H1 (cell line): ENCODE measurements at regions not wholly inside any gene's neighbourhood (a gene's known extent, or its start where the extent isn't known, plus 50 kb on each side); places are given as distances from the start of the nearest gene placed in this dataset.

Experiments used
- CTCF ChIA-PET: fragments of 300-600 bp; sonication (Branson Sonifier 250); formaldehyde crosslinking; loops from one replicate; lab custom pipeline; 2021; ENCODE audit not compliant: partially characterized antibody; lab: Charles Lee
- POLR2A ChIA-PET: fragments of 300-600 bp; sonication (Branson Sonifier 250); formaldehyde crosslinking; loops from one replicate; lab custom pipeline; 2021; ENCODE audit warnings: inconsistent platforms; ENCODE audit not compliant: partially characterized antibody; lab: Charles Lee
- DNase-seq, 2 experiments: peaks; one replicate each; pipeline versions ENCODE4 v3.0.0 to v3.0.0-alpha.2; 2010 to 2022; ENCODE audit warnings: low spot score in 2 of 2, low read depth in 1 of 2, mixed read lengths in 1 of 2
- FAIRE-seq: peaks from 2 replicates; lab custom pipeline; 2011; peaks lifted over from hg19 to GRCh38; lab: Jason Lieb, UNC
- H2AFZ ChIP-seq: 2 replicates; pipeline ENCODE4 v1.8.1; 2012; ENCODE audit warnings: low read length, inconsistent platforms
- H2AK5ac ChIP-seq: 2 replicates; pipeline ENCODE4 v1.6.1; 2013; ENCODE audit warnings: low read depth, low read length
- H2BK120ac ChIP-seq: replicated peaks from 2 replicates; pipeline ENCODE3; 2013; ENCODE audit warnings: low read depth, low read length, inconsistent platforms
- H2BK12ac ChIP-seq: 2 replicates; pipeline ENCODE4 v1.6.1; 2013; ENCODE audit warnings: low read depth, low read length
- H2BK15ac ChIP-seq: 2 replicates; pipeline ENCODE4 v1.6.1; 2013; ENCODE audit warnings: low read length
- H2BK20ac ChIP-seq: 2 replicates; pipeline ENCODE4 v1.6.1; 2013; ENCODE audit warnings: low read length
- H2BK5ac ChIP-seq: 2 replicates; pipeline ENCODE4 v1.6.1; 2013; ENCODE audit warnings: low read depth, low read length
- H3K14ac ChIP-seq: 2 replicates; pipeline ENCODE4 v1.6.1; 2013; ENCODE audit warnings: inconsistent platforms; ENCODE audit not compliant: insufficient read length
- H3K18ac ChIP-seq: 2 replicates; pipeline ENCODE4 v1.6.1; 2013; ENCODE audit warnings: low read length; ENCODE audit errors: extremely low read depth
- H3K23ac ChIP-seq: 2 replicates; pipeline ENCODE4 v1.6.1; 2013; ENCODE audit warnings: inconsistent platforms; ENCODE audit not compliant: insufficient read length
- H3K23me2 ChIP-seq: 2 replicates; pipeline ENCODE4 v1.6.1; 2013; ENCODE audit warnings: low read depth, low read length
- H3K27ac ChIP-seq: 2 replicates; pipeline ENCODE4 v1.6.1; 2011; ENCODE audit warnings: low read depth, low read length, inconsistent platforms
- H3K27me3 ChIP-seq, 4 experiments: replicated peaks in 1 of 4; 1 replicate in 1 of 4; 2 replicates in 3 of 4; pipeline versions ENCODE4 v1.6.1 to v1.8.1; 2011 to 2013; ENCODE audit warnings: low read length in 3 of 4, mild to moderate bottlenecking in 3 of 4, inconsistent platforms in 2 of 4, mixed read lengths in 2 of 4, moderate library complexity in 1 of 4; ENCODE audit not compliant: control insufficient read depth in 3 of 4, insufficient read depth in 3 of 4; ENCODE audit errors: extremely low read depth in 1 of 4
- H3K36me3 ChIP-seq, 4 experiments: 2 replicates each; pipeline versions ENCODE4 v1.6.1 to v1.8.1; 2011 to 2013; ENCODE audit warnings: mild to moderate bottlenecking in 4 of 4, low read length in 3 of 4, moderate library complexity in 2 of 4, control low read depth in 1 of 4, inconsistent platforms in 1 of 4; ENCODE audit not compliant: insufficient read depth in 4 of 4, control insufficient read depth in 2 of 4
- H3K4ac ChIP-seq: replicated peaks from 2 replicates; pipeline ENCODE3; 2013; ENCODE audit warnings: low read length, low read depth, mixed read lengths, inconsistent platforms; ENCODE audit not compliant: insufficient read length
- H3K4me1 ChIP-seq, 4 experiments: replicated peaks in 1 of 4; 1 replicate in 1 of 4; 2 replicates in 3 of 4; pipeline versions ENCODE4 v1.6.1 to v1.8.1; 2011 to 2013; ENCODE audit warnings: low read length in 3 of 4, inconsistent platforms in 2 of 4, mixed read lengths in 1 of 4; ENCODE audit not compliant: insufficient read depth in 4 of 4, control insufficient read depth in 3 of 4
- H3K4me2 ChIP-seq, 2 experiments: 2 replicates each; pipeline versions ENCODE4 v1.6.1 to v1.8.1; 2011 to 2013; ENCODE audit warnings: low read depth in 2 of 2, low read length in 2 of 2, control low read depth in 1 of 2, inconsistent platforms in 1 of 2, mild to moderate bottlenecking in 1 of 2; ENCODE audit not compliant: insufficient read depth in 1 of 2
- H3K4me3 ChIP-seq, 4 experiments: fragments of 200-600, 300-600 bp in 1 of 4; sonication (generic), shearing (Covaris generic), sonication (Bioruptor Twin) in 1 of 4; 2 replicates each; pipeline versions ENCODE4 v1.5.1 to v1.8.1; 2011 to 2016; ENCODE audit warnings: low read length in 4 of 4, low read depth in 3 of 4, control low read depth in 2 of 4, inconsistent platforms in 2 of 4, mild to moderate bottlenecking in 2 of 4, mixed read lengths in 1 of 4, moderate library complexity in 1 of 4; ENCODE audit not compliant: insufficient read depth in 2 of 4; ENCODE audit errors: extremely low read depth in 1 of 4
- H3K56ac ChIP-seq: replicated peaks from 2 replicates; pipeline ENCODE3; 2013; ENCODE audit warnings: low read depth, mild to moderate bottlenecking, mixed read lengths, low read length, inconsistent platforms; ENCODE audit not compliant: insufficient read length
- H3K79me1 ChIP-seq: 2 replicates; pipeline ENCODE4 v1.6.1; 2013; ENCODE audit warnings: low read depth, low read length, control low read depth
- H3K79me2 ChIP-seq, 2 experiments: 2 replicates each; pipeline versions ENCODE4 v1.6.1 to v1.8.1; 2012 to 2013; ENCODE audit warnings: low read length in 2 of 2, mild to moderate bottlenecking in 2 of 2, inconsistent platforms in 1 of 2; ENCODE audit not compliant: insufficient read depth in 2 of 2, control insufficient read depth in 1 of 2
- H3K9ac ChIP-seq, 4 experiments: replicated peaks in 1 of 4; 1 replicate in 1 of 4; 2 replicates in 3 of 4; pipeline versions ENCODE4 v1.6.1 to v1.8.1; 2011 to 2013; ENCODE audit warnings: low read depth in 3 of 4, low read length in 3 of 4, control low read depth in 2 of 4, mild to moderate bottlenecking in 2 of 4, moderate library complexity in 2 of 4, inconsistent platforms in 1 of 4; ENCODE audit errors: extremely low read depth in 1 of 4
- H3K9me3 ChIP-seq, 2 experiments: 2 replicates each; pipeline versions ENCODE4 v1.6.1 to v1.8.1; 2012 to 2013; ENCODE audit warnings: mild to moderate bottlenecking in 2 of 2, moderate library complexity in 2 of 2, control low read depth in 1 of 2, inconsistent platforms in 1 of 2, low read depth in 1 of 2, low read length in 1 of 2, mixed read lengths in 1 of 2; ENCODE audit not compliant: insufficient read depth in 2 of 2
- H4K20me1 ChIP-seq, 2 experiments: replicated peaks in 1 of 2; 2 replicates each; pipeline versions ENCODE3 to v1.8.1; 2011 to 2013; ENCODE audit warnings: inconsistent platforms in 2 of 2, low read length in 2 of 2, mild to moderate bottlenecking in 1 of 2; ENCODE audit not compliant: insufficient read depth in 2 of 2, control insufficient read depth in 1 of 2
- H4K5ac ChIP-seq: 2 replicates; pipeline ENCODE4 v1.6.1; 2013; ENCODE audit warnings: low read length, low read depth, mixed read lengths, inconsistent platforms; ENCODE audit not compliant: insufficient read length
- H4K8ac ChIP-seq: 2 replicates; pipeline ENCODE4 v1.8.0; 2013; ENCODE audit warnings: mild to moderate bottlenecking, moderate library complexity, low read length, inconsistent platforms; ENCODE audit not compliant: insufficient read depth; ENCODE audit errors: extremely low read depth
- H4K91ac ChIP-seq: replicated peaks from 2 replicates; pipeline ENCODE3; 2013; ENCODE audit warnings: low read length, mixed read lengths, inconsistent platforms; ENCODE audit not compliant: insufficient read length
- ASH2L ChIP-seq: fragments of 200-600, 300-600 bp; sonication (generic); IDR thresholded peaks from one replicate; pipeline ENCODE4 v1.7.1; 2017; ENCODE audit warnings: low read length
- ATF2 ChIP-seq: IDR thresholded peaks from 2 replicates; pipeline ENCODE4 v1.6.1; 2012; ENCODE audit warnings: low read length, inconsistent platforms
- EZH2 ChIP-seq: fragments of 200-600 bp; sonication (generic); IDR thresholded peaks from 2 replicates; pipeline ENCODE4 v1.7.1; 2012; ENCODE audit warnings: low read depth, mild to moderate bottlenecking, moderate library complexity, low read length, inconsistent platforms; ENCODE audit not compliant: severe bottlenecking
- FOSL1 ChIP-seq: IDR thresholded peaks from 2 replicates; pipeline ENCODE4 v1.6.1; 2011; ENCODE audit warnings: mild to moderate bottlenecking, low read depth, low read length, moderate library complexity; ENCODE audit not compliant: insufficient read depth
- HDAC6 ChIP-seq: IDR thresholded peaks from one replicate; pipeline ENCODE4 v1.7.1; 2012; ENCODE audit warnings: low read depth, mild to moderate bottlenecking, inconsistent platforms, low read length, moderate library complexity
- KDM1A ChIP-seq: fragments of 200-600, 300-600 bp; sonication (generic); IDR thresholded peaks from 2 replicates; pipeline ENCODE4 v1.7.1; 2016; ENCODE audit warnings: mild to moderate bottlenecking, low read length, borderline replicate concordance
- RBBP5 ChIP-seq: IDR thresholded peaks from 2 replicates; pipeline ENCODE4 v1.7.1; 2012; ENCODE audit warnings: low read depth, mild to moderate bottlenecking, inconsistent platforms, low read length, moderate library complexity, borderline replicate concordance
- SP1 ChIP-seq: IDR thresholded peaks from 2 replicates; pipeline ENCODE4 v1.6.1; 2011; ENCODE audit warnings: low read depth, low read length
- SP2 ChIP-seq: IDR thresholded peaks from 2 replicates; pipeline ENCODE4 v1.6.1; 2012; ENCODE audit warnings: mild to moderate bottlenecking, low read length, inconsistent platforms
- TBP ChIP-seq: IDR thresholded peaks from 2 replicates; pipeline ENCODE4 v1.6.1; 2011; ENCODE audit warnings: low read depth, low read length, improper control_type of control experiment
- YY1 ChIP-seq: IDR thresholded peaks from 2 replicates; pipeline ENCODE4 v1.6.1; 2011; ENCODE audit warnings: low read depth, mild to moderate bottlenecking, low read length
- WGBS, 2 experiments: shearing (Covaris generic) in 1 of 2; methylation state at CpG; one replicate each; pipeline versions ENCODE4 v1.1.6 to v1.1.7; 2013 to 2015; ENCODE audit warnings: low lambda C conversion rate in 2 of 2, mixed read lengths in 2 of 2, inconsistent platforms in 1 of 2, low coverage in 1 of 2, missing lambda C conversion rate in 1 of 2; ENCODE audit not compliant: insufficient replicate concordance in 2 of 2, insufficient coverage in 1 of 2, insufficient read length in 1 of 2; ENCODE audit errors: extremely low coverage in 1 of 2, missing lambda C conversion rate in 1 of 2; 5-methylcytosine and 5-hydroxymethylcytosine counted together

GRCh38 chr2:128626760-128627511, 308.3 kb upstream of the HS6ST1 start:
- FAIRE-seq: no peak
- no peak for TF ChIP-seq KDM1A
- no peak for TF ChIP-seq EZH2
- no peak for TF ChIP-seq ASH2L
- TF ChIP-seq RBBP5: no peak
- no peak for TF ChIP-seq SP1
- no peak for TF ChIP-seq HDAC6
- TF ChIP-seq TBP: no peak
- TF ChIP-seq ATF2: no peak
- no peak for TF ChIP-seq FOSL1
- TF ChIP-seq SP2: no peak
- no peak for TF ChIP-seq YY1

More at GRCh38 chr2:128626760-128627511, 308.3 kb upstream of the HS6ST1 start:
- ChIA-PET CTCF (interaction anchor here (1.0 to 1.4 kb wide), 5 partner anchors 12 to 253 kb away, joined by 3 to 4 read pairs (median 4); no protein-coding TSS in a partner anchor), POLR2A (interaction anchor here (0.8 to 1.6 kb wide), 2 partner anchors 10 to 303 kb away, joined by 3 to 6 read pairs; no protein-coding TSS in a partner anchor)
- Histone ChIP-seq H2AFZ (no peak overlapping the region), H3K9me3 (no peaks in the 10 kb centered on the region), H3K79me1 (no peaks in the 10 kb centered on the region; the same call in 1 of the 2 replicates), H3K4ac (no peak overlapping the region), H3K27ac (no peak overlapping the region), H3K23ac (no peak overlapping the region), H2BK12ac (no peak overlapping the region), H3K4me3 (no peak overlapping the region), H4K5ac (no peak overlapping the region), H4K8ac (no peak overlapping the region; the same call in 1 of the 2 replicates), H3K27me3 (no peaks in the 10 kb centered on the region; a peak in 2 of 7 replicates), H2BK5ac (no peak overlapping the region), H3K56ac (no peak overlapping the region), H3K23me2 (no peaks in the 10 kb centered on the region), H3K18ac (no peak overlapping the region), H3K4me2 (no peak overlapping the region), H2BK20ac (peak overlapping the region; percentile 7; the same call in 1 of the 2 replicates), H4K91ac (no peak overlapping the region), H3K4me1 (peaks cover 0 to 5% (median 0%) of the 10 kb centered on the region in 4 experiments; a peak in 1 of 7 replicates), H2BK15ac (0 out of 2 replicates have a peak overlapping the region, but pooled peaks have one; percentile 20), H2BK120ac (no peak overlapping the region), H2AK5ac (no peak overlapping the region), H4K20me1 (no peaks in the 10 kb centered on the region), H3K36me3 (no peaks in the 10 kb centered on the region), H3K79me2 (no peaks in the 10 kb centered on the region), H3K14ac (no peak overlapping the region), H3K9ac (no peak overlapping the region)
- 86% methylated on average over 19 of the region's 20 CpGs; no CpG with 5 or more reads in 1 of the 2 experiments for WGBS, 2 experiments
- no peak for DNase-seq
